ENCODE measurements at regions not wholly inside any gene's neighbourhood (a gene's known extent, or its start where the extent isn't known, plus 50 kb on each side); places are given as distances from the start of the nearest gene placed in this dataset.

DNA sequence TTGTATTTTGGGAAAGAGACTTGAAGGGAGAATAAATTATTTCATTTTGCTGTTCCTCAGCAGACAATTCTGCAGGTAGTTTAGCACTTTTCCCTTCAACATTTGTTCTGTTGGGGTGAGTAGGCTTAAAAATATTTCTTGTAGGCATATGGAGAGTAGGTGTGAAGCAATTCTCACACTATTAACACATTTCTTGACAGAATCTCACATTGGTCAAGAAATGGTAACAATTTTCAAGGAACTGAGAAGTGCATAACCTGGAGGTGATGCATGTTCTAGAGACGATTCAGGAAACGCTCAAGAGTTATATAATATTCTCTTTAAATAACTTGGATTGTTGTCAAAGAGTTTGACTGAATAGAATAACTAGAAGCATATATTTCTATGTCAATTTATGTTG, 658.2 kb downstream of the STIM2 start:
- TF ChIP-seq, protein P1, sequence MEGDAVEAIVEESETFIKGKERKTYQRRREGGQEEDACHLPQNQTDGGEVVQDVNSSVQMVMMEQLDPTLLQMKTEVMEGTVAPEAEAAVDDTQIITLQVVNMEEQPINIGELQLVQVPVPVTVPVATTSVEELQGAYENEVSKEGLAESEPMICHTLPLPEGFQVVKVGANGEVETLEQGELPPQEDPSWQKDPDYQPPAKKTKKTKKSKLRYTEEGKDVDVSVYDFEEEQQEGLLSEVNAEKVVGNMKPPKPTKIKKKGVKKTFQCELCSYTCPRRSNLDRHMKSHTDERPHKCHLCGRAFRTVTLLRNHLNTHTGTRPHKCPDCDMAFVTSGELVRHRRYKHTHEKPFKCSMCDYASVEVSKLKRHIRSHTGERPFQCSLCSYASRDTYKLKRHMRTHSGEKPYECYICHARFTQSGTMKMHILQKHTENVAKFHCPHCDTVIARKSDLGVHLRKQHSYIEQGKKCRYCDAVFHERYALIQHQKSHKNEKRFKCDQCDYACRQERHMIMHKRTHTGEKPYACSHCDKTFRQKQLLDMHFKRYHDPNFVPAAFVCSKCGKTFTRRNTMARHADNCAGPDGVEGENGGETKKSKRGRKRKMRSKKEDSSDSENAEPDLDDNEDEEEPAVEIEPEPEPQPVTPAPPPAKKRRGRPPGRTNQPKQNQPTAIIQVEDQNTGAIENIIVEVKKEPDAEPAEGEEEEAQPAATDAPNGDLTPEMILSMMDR (IDR thresholded peaks at IDR 0.05) = no peak

DNA sequence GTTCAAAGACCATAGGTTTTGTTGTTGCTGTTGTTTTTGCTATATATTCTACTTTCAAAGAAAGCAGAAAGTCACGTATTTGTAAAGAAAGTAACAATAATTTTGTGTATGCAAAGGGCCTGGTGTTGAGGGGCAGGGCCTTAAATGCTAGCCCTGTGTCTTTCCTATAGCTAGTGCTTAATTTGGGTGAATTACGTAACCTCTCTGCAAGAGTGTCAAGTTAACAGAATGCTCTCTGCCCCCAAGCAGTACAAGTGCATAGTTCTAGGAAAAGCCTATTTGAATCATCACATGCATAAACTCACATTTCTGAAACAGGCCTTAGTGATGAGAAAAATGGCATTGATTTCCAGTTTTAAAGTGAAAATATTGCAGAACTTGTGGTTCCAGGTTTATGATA, 663.6 kb downstream of the STIM2 start:
- TF ChIP-seq, protein P1 (IDR thresholded peaks at IDR 0.05) = no peak

DNA sequence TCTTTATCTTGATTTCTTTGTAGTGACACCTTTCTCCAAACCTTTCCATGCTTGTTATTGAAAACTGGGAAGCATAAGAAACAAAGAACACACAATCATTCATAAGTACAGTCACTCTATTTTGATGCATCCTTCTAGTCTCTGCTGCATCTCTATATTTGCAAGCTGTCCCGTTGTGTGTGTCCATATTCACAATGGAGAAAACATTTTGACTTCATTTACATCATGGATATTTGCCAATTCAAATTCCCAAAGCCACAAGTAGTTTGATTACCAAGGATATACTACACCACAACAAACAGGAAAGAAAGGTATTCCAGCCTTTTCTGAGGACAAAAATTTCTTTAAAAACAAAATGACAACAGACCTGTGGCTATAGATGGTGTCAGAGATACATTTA, 673.8 kb downstream of the STIM2 start:
- TF ChIP-seq, protein P1 (IDR thresholded peaks at IDR 0.05) = no peak

DNA sequence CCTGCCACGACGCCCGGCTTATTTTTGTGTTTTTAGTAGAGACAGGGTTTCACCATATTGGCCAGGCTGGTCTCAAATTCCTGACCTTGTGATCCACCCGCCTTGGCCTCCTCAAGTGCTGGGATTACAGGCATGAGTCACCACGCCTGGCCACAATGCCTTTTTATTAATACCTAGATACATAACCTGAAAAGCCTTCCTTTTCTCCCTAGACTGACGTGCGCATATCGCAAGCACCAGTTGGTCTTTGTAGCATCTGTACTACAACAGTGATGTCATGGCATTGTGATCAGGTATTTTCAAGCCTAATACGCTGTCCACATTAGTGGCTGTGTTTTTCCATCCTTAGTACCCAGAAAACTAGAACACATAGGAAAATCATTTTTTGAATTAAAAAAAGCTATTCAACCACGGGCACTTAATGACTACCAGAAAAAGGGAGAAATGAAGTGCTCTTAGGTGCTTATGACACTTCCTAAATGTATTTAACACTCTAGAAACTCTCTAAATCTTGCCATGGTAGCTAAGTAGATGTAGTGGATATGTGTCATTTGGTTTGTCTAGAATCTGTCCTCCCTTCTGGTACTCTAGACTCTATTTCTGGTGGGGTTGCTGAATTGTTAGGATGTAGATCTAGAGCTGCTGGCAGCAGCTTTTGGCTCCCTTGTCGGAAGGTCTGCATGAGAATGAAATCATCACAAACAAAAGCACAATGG, 707.8 kb downstream of the STIM2 start:
- TF ChIP-seq, protein P1 (IDR thresholded peaks at IDR 0.05) = no peak

DNA sequence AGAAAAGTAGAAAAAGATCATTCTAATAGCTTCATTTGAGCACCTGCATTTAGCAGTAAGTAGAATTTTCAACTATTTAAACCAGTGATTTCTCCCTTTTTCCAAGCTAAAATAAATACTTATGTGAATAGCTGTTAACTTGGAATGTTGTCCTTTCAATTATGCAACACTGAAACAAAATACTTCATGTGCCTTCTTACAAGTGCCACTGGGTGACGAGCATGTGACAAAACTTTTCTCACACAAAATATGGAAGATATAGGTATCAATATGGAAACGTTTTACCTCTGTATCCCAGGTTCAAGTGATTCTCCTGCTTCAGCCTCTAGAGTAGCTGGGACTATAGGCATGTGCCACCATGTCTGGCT, 708.3 kb downstream of the STIM2 start:
- TF ChIP-seq, protein P1 (IDR thresholded peaks at IDR 0.05) = no peak

DNA sequence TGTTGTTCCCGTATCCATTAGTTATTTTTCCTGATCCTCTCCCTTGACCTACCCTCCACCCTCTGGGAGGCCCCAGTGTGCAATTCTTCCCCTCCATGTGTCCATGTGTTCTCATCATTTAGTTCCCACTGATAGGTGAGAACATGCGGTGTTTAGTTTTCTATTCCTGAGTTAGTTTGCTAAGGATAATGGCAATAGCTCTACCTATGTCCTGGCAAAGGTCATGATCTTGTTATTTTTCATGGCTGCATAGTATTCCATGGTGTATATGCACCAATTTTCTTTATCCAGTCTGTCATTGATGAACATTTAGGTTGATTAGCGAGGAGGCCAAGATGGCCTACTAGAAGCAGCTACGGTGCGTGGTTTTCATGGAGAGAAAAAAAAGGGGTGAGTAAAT, 714.1 kb downstream of the STIM2 start:
- TF ChIP-seq, protein P1 (IDR thresholded peaks at IDR 0.05) = no peak

DNA sequence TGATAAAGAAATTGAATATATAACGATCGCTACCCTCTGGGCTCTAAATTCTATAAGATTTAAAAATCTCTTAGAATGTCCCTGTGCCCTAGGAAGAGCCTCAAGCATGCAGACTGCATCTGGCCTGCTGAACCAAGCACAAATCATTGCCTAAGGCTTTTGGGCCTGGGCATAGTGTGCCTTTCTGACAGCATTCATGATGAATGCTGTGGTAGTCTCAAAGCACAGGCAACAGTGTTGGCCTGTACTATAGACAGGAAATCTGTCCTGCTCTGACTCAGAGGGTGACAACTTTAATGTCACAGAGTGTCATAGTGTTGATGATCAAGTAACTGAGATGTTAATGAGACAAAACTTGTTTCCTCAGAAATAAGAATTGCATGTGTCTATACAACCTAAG, 717.3 kb downstream of the STIM2 start:
- TF ChIP-seq, protein P1 (IDR thresholded peaks at IDR 0.05) = no peak

DNA sequence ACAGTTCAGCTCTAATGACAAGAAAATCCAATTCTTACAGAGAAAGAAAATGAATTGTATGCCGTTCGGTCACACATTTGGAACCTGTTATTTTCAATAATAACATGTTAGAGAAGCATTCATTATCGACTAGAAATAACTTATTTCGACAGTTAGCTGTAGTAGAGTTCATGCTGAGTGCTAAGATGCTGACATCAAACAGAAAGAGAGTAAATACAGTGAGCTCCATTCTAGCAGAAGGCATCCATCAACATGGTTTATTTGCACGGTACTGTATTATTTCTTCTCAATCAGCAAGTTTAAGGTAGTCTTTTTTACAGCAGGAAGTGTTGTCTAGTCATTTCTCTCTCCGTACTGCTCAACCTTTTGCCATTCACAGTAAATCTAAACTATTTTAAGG, 732.1 kb downstream of the STIM2 start:
- TF ChIP-seq, protein P1 (IDR thresholded peaks at IDR 0.05) = no peak
